AG09309 (cell line): ENCODE measurements at regions not wholly inside any gene's neighbourhood (a gene's known extent, or its start where the extent isn't known, plus 50 kb on each side); places are given as distances from the start of the nearest gene placed in this dataset.

Experiments
- DNase-seq: peaks from one replicate; pipeline ENCODE4 v3.0.0-alpha.2; 2010; ENCODE audit warnings: low read depth
- H3K4me3 ChIP-seq: 2 replicates; pipeline ENCODE4 v1.5.1; 2011; ENCODE audit warnings: mild to moderate bottlenecking, low read depth, low read length, moderate library complexity; ENCODE audit not compliant: control insufficient read depth
- CTCF ChIP-seq: IDR thresholded peaks from 2 replicates; pipeline ENCODE4 v1.5.1; 2011; ENCODE audit warnings: mild to moderate bottlenecking, low read depth, low read length, inconsistent platforms; ENCODE audit not compliant: insufficient read depth, control insufficient read depth; ENCODE audit errors: missing control alignments

GRCh38 chr15:81068516-81068915 is 65.6 kb upstream of the CFAP161 start:
- DNase-seq, result no peak
- H3K4me3 ChIP-seq, result no peak overlapping the region
- no peak for TF ChIP-seq CTCF

GRCh38 chr15:81069356-81069755 is 64.7 kb upstream of the CFAP161 start:
- no peak for DNase-seq
- TF ChIP-seq CTCF, result no peak

GRCh38 chr15:81069909-81070308 is 64.2 kb upstream of the CFAP161 start:
- DNase-seq, result no peak
- no peak for TF ChIP-seq CTCF

More at GRCh38 chr15:81069356-81069755, 64.7 kb upstream of the CFAP161 start:
- no peak overlapping the region for H3K4me3 ChIP-seq

GRCh38 chr15:81071120-81071519 is 63.0 kb upstream of the CFAP161 start:
- H3K4me3 ChIP-seq, result no peak overlapping the region
- TF ChIP-seq CTCF, result no peak
- peak; percentile 37 for DNase-seq

More at GRCh38 chr15:81069909-81070308, 64.2 kb upstream of the CFAP161 start:
- H3K4me3 ChIP-seq, result no peak overlapping the region

- TF ChIP-seq CTCF, result no peak
- DNase-seq, result no peak
- H3K4me3 ChIP-seq, result no peak overlapping the region
Observed at GRCh38 chr15:81071705-81072104, 62.4 kb upstream of the CFAP161 start.

GRCh38 chr15:81072551-81072950 is 61.5 kb upstream of the CFAP161 start:
- no peak for TF ChIP-seq CTCF
- DNase-seq, result no peak
- H3K4me3 ChIP-seq, result no peak overlapping the region

- no peak overlapping the region for H3K4me3 ChIP-seq
- no peak for DNase-seq
- TF ChIP-seq CTCF, result no peak
Observed at GRCh38 chr15:81073801-81074200, 60.3 kb upstream of the CFAP161 start.
